Fibroblast of lung (primary cell): ENCODE measurements at regions not wholly inside any gene's neighbourhood (a gene's known extent, or its start where the extent isn't known, plus 50 kb on each side); places are given as distances from the start of the nearest gene placed in this dataset.

Experiments
- EZH2 ChIP-seq: IDR thresholded peaks from 2 replicates; pipeline ENCODE4 v1.5.1; 2012; ENCODE audit warnings: low read length, control low read depth, mild to moderate bottlenecking; ENCODE audit errors: missing control alignments
- TF ChIP-seq, protein P1 (sequence below), 2 donors: IDR thresholded peaks in 1 of 2; conservative IDR thresholded peaks in 1 of 2; 1 replicate in 1 of 2; 2 replicates in 1 of 2; pipeline ENCODE4 v1.5.1; 2011 to 2012; ENCODE audit warnings: low read length in 2 of 2, control low read depth in 1 of 2, inconsistent platforms in 1 of 2, low read depth in 1 of 2, mild to moderate bottlenecking in 1 of 2

DNA sequence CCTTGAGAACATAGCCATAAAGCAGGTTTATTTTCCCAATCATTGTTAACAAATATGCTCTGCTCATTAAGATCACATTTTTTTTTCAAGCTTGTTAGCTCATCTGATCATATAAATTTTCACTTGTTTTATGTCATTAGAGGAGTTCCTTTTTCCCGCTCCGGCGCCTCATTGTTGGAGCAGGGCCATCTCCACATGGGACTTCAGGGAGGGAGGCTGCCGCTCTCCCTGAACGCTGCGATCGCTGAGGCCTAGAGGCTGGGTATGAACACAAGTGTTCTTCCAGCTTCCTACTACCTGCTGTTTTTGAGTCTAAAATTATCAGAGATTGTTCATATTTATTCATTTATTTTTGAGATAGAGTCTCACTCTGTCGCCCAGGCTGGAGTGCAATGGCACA lies 246.9 kb downstream of the MPDZ start:
- TF ChIP-seq, protein P1, sequence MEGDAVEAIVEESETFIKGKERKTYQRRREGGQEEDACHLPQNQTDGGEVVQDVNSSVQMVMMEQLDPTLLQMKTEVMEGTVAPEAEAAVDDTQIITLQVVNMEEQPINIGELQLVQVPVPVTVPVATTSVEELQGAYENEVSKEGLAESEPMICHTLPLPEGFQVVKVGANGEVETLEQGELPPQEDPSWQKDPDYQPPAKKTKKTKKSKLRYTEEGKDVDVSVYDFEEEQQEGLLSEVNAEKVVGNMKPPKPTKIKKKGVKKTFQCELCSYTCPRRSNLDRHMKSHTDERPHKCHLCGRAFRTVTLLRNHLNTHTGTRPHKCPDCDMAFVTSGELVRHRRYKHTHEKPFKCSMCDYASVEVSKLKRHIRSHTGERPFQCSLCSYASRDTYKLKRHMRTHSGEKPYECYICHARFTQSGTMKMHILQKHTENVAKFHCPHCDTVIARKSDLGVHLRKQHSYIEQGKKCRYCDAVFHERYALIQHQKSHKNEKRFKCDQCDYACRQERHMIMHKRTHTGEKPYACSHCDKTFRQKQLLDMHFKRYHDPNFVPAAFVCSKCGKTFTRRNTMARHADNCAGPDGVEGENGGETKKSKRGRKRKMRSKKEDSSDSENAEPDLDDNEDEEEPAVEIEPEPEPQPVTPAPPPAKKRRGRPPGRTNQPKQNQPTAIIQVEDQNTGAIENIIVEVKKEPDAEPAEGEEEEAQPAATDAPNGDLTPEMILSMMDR (conservative IDR thresholded peaks at IDR 0.05 in 1 of 2, IDR thresholded peaks at IDR 0.05 in 1 of 2; ENCODE audit: low read depth in 1 of 2, low read length in 2 of 2): no peak
- no peak for TF ChIP-seq EZH2
